Neural cell (in vitro differentiated cells): ENCODE measurements at regions not wholly inside any gene's neighbourhood (a gene's known extent, or its start where the extent isn't known, plus 50 kb on each side); places are given as distances from the start of the nearest gene placed in this dataset.

Experiments
- H2AFZ ChIP-seq: fragments of 200-600, 300-800 bp; sonication (generic), shearing (Covaris generic); 2 replicates; pipeline ENCODE4 v1.6.0; 2014; ENCODE audit warnings: low read depth, mild to moderate bottlenecking, antibody characterized with exemption, low read length, moderate library complexity
- H3F3A ChIP-seq: fragments of 200-600 bp; shearing (Covaris generic); 2 replicates; pipeline ENCODE4 v1.6.1; 2016; ENCODE audit warnings: mild to moderate bottlenecking, moderate library complexity, mixed read lengths, antibody characterized with exemption, low read length; ENCODE audit not compliant: insufficient read depth, poor library complexity, severe bottlenecking
- H3K27ac ChIP-seq: fragments of 200-600, 300-800 bp; sonication (generic), shearing (Covaris generic); 2 replicates; pipeline ENCODE4 v1.5.1; 2014; ENCODE audit warnings: mild to moderate bottlenecking, low read length, moderate library complexity
- H3K27me3 ChIP-seq: fragments of 300-800, 200-600 bp; sonication (generic), shearing (Covaris generic); 2 replicates; pipeline ENCODE4 v1.6.0; 2014; ENCODE audit warnings: mild to moderate bottlenecking, low read depth, low read length, moderate library complexity; ENCODE audit not compliant: insufficient read depth
- H3K36me3 ChIP-seq: fragments of 300-800, 200-600 bp; sonication (generic), shearing (Covaris generic); 2 replicates; pipeline ENCODE4 v1.5.1; 2014; ENCODE audit warnings: mild to moderate bottlenecking, antibody characterized with exemption, low read length, moderate library complexity; ENCODE audit not compliant: insufficient read depth
- H3K4me2 ChIP-seq: fragments of 300-800, 200-600 bp; sonication (generic), shearing (Covaris generic); 2 replicates; pipeline ENCODE4 v1.6.0; 2014; ENCODE audit warnings: mild to moderate bottlenecking, low read length
- H3K4me3 ChIP-seq: fragments of 300-800, 200-600 bp; sonication (generic), shearing (Covaris generic); 2 replicates; pipeline ENCODE4 v1.5.1; 2014; ENCODE audit warnings: mild to moderate bottlenecking, low read length, moderate library complexity
- H3K79me2 ChIP-seq: fragments of 200-600 bp; shearing (Covaris generic); replicated peaks from 2 replicates; pipeline ENCODE4 v1.6.0; 2014; ENCODE audit warnings: mild to moderate bottlenecking, low read length, moderate library complexity; ENCODE audit not compliant: insufficient read depth
- H3K9ac ChIP-seq: fragments of 300-800, 200-600 bp; sonication (generic), shearing (Covaris generic); 2 replicates; pipeline ENCODE4 v1.6.1; 2016; ENCODE audit warnings: mild to moderate bottlenecking, low read length, mixed read lengths
- H3K9me2 ChIP-seq: fragments of 200-600 bp; shearing (Covaris generic); 2 replicates; pipeline ENCODE4 v1.6.1; 2016; ENCODE audit warnings: mild to moderate bottlenecking, low read length, mixed read lengths; ENCODE audit not compliant: insufficient read depth
- H3K9me3 ChIP-seq: fragments of 200-600, 300-800 bp; sonication (generic), shearing (Covaris generic); 2 replicates; pipeline ENCODE4 v1.6.1; 2016; ENCODE audit warnings: mild to moderate bottlenecking, mixed run types, low read length, moderate library complexity, mixed read lengths
- H4K20me1 ChIP-seq: fragments of 200-600 bp; shearing (Covaris generic); 2 replicates; pipeline ENCODE4 v1.6.1; 2016; ENCODE audit warnings: mild to moderate bottlenecking, mixed run types; ENCODE audit not compliant: insufficient read depth
- CTCF ChIP-seq: fragments of 450-650 bp; IDR thresholded peaks from 2 replicates; pipeline ENCODE4 v1.5.1; 2014; ENCODE audit warnings: antibody characterized with exemption, mild to moderate bottlenecking, moderate library complexity; ENCODE audit not compliant: poor library complexity, severe bottlenecking
- EP300 ChIP-seq: fragments of 450-650 bp; conservative IDR thresholded peaks from 2 replicates; pipeline ENCODE4 v1.6.1; 2014; ENCODE audit warnings: antibody characterized with exemption, mild to moderate bottlenecking, moderate library complexity; ENCODE audit not compliant: poor library complexity, severe bottlenecking
- EZH2 ChIP-seq: fragments of 200-600, 300-800 bp; shearing (Covaris generic), sonication (generic); IDR thresholded peaks from 2 replicates; pipeline ENCODE4 v1.6.1; 2014; ENCODE audit warnings: antibody characterized with exemption, low read length, borderline replicate concordance, mild to moderate bottlenecking; ENCODE audit not compliant: insufficient read depth, poor library complexity, severe bottlenecking
- MXI1 ChIP-seq: fragments of 450-650 bp; conservative IDR thresholded peaks from 2 replicates; pipeline ENCODE4 v1.6.1; 2014; ENCODE audit warnings: antibody characterized with exemption, mild to moderate bottlenecking; ENCODE audit not compliant: poor library complexity, severe bottlenecking
- REST ChIP-seq: IDR thresholded peaks from 2 replicates; pipeline ENCODE4 v1.6.1; 2012; ENCODE audit warnings: borderline replicate concordance
- SMC3 ChIP-seq: fragments of 450-650 bp; conservative IDR thresholded peaks from 2 replicates; pipeline ENCODE4 v1.6.1; 2014; ENCODE audit warnings: antibody characterized with exemption, mild to moderate bottlenecking, moderate library complexity; ENCODE audit not compliant: poor library complexity
- TAF1 ChIP-seq: IDR thresholded peaks from 2 replicates; pipeline ENCODE4 v1.6.1; 2012; ENCODE audit warnings: low read depth

DNA sequence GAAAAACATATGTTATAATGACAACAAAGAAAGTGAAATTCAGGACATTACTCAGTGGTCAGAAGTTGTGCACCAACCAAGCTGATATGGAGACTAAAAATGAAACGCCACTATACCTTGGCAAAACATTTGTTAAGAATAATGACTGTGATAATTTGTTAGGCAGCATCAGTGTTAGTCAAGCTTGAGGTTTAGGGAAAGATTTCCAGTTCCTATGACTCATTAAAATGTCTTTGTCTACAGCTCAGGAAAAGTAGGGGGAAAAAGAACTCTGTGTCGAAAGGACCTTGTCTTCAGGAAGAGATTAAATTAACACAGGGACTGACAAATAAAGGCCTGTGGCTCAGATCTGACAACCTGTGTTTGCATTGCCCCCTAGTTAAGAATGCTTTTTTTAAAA lies 764.1 kb upstream of the SLITRK6 start:
- Histone ChIP-seq H3K4me2 (no peak overlapping the region), H3K27me3 (no peaks in the 10 kb centered on the region), H2AFZ (no peak overlapping the region), H3K4me3 (no peak overlapping the region), H3K27ac (no peak overlapping the region), H3F3A (no peaks in the 10 kb centered on the region), H4K20me1 (no peaks in the 10 kb centered on the region), H3K9me3 (no peaks in the 10 kb centered on the region), H3K9ac (no peak overlapping the region), H3K9me2 (no peaks in the 10 kb centered on the region), H3K36me3 (no peaks in the 10 kb centered on the region), H3K79me2 (no peaks in the 10 kb centered on the region)
- no peak for TF ChIP-seq CTCF

DNA sequence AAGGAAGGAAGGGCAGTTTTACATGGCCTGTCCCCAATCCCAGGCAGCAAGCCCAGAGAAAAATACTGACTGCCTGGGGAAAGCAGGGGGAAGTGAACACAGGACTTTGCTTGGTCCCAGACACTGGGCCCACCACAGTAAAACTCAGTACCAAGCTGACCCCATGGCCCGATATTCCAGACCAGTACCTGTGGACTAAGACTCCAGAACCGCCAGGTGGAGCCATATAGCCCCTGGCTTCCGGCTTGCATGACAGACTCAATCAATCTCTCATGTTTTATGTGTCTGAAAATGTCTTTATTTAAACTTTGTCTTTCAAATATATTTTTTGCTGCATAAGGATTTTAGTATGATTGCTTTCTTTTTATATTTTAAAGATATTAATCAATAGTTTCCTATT lies 767.9 kb upstream of the SLITRK6 start:
- Histone ChIP-seq H3F3A (no peaks in the 10 kb centered on the region), H3K79me2 (no peaks in the 10 kb centered on the region), H3K9me3 (no peaks in the 10 kb centered on the region), H3K9ac (no peak overlapping the region), H4K20me1 (no peaks in the 10 kb centered on the region), H3K27me3 (no peaks in the 10 kb centered on the region), H3K4me3 (no peak overlapping the region), H2AFZ (no peak overlapping the region), H3K4me2 (no peak overlapping the region), H3K9me2 (no peaks in the 10 kb centered on the region), H3K36me3 (no peaks in the 10 kb centered on the region), H3K27ac (no peak overlapping the region)
- no peak for TF ChIP-seq EZH2
- TF ChIP-seq SMC3, result no peak

DNA sequence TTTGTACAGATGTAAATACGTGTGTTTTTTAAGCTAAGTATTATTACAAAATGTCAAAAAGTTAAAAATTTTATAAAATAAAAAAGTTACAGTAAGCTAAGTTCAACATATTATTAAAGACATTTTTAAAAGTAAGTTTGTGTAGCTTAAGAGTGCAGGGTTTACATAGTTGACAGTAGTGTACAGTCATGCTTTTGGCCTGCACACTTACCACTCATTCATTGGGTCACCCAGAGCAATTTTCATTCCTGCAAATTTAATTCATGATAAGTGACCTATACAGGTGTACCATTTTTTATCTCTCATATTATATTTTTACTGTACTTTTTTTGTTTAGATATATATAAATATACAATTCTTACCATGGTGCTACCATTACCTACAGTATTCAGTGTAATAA lies 769.9 kb upstream of the SLITRK6 start:
- Histone ChIP-seq H3K4me3 (no peak overlapping the region), H4K20me1 (no peaks in the 10 kb centered on the region), H2AFZ (no peak overlapping the region), H3F3A (no peaks in the 10 kb centered on the region), H3K9me3 (no peaks in the 10 kb centered on the region), H3K9ac (no peak overlapping the region), H3K27me3 (no peaks in the 10 kb centered on the region), H3K4me2 (no peak overlapping the region), H3K27ac (no peak overlapping the region), H3K36me3 (no peaks in the 10 kb centered on the region), H3K9me2 (no peaks in the 10 kb centered on the region), H3K79me2 (no peaks in the 10 kb centered on the region)
- TF ChIP-seq CTCF, result no peak
- no peak for TF ChIP-seq SMC3
- no peak for TF ChIP-seq MXI1
- no peak for TF ChIP-seq REST
- TF ChIP-seq EP300, result no peak
- TF ChIP-seq EZH2, result no peak
- no peak for TF ChIP-seq TAF1
